OCI-M1 (cell line): ENCODE measurements at regions not wholly inside any gene's neighbourhood (a gene's known extent, or its start where the extent isn't known, plus 50 kb on each side); places are given as distances from the start of the nearest gene placed in this dataset.

ENCODE experiments used
- DNase-seq: peaks from one replicate; lab custom pipeline; 2025; lab: John Stamatoyannopoulos, UW

GRCh38 chr2:238963161-238963970 is 115.5 kb downstream of the TWIST2 start:
- DNase-seq: no peak

DNA sequence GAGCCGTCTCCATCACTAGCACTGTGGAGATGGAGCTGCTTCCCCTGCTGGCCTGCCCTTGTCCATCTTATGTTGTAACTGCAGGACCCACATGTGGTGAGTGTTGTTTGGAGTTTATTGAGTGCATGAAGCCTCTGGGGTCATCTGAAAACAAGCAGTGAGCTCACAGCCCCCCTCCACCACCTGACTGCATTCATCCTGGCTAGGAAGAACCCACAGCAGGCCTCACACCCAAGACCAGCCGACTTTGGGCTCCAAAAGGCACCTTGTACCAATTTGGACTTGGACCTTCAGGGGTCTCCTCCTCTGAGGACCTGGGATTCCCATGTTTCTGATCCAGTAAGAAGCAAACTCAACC is 116.1 kb downstream of the TWIST2 start:
- no peak for DNase-seq

DNA sequence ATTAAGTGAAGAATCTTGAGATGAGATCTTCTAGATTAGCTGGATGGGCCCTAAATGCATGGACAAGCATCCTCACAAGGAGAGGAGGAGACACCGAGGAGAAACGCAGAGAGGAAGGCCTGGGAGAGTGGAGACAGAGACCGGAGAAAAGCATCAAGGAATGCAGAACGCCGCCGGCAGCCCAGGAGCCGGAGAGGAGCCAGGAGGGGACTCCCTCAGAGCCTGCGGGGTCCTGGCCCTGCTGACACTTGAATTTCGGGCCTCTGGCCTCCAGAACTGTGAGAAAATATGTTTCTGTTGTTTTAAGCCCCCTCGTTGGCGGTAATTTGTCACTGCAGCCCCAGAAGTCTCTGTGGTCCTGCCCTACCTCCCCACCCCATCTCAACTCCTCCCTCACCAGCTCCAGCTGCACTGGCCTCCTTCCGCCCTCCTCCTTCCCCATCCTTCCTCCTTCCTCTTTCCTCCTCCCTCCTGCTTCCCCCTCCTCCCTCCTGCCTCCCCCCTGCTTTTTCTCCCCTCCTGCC is 116.7 kb downstream of the TWIST2 start:
- DNase-seq: no peak

GRCh38 chr2:238965371-238966071 is 117.6 kb downstream of the TWIST2 start:
- DNase-seq: no peak

DNA sequence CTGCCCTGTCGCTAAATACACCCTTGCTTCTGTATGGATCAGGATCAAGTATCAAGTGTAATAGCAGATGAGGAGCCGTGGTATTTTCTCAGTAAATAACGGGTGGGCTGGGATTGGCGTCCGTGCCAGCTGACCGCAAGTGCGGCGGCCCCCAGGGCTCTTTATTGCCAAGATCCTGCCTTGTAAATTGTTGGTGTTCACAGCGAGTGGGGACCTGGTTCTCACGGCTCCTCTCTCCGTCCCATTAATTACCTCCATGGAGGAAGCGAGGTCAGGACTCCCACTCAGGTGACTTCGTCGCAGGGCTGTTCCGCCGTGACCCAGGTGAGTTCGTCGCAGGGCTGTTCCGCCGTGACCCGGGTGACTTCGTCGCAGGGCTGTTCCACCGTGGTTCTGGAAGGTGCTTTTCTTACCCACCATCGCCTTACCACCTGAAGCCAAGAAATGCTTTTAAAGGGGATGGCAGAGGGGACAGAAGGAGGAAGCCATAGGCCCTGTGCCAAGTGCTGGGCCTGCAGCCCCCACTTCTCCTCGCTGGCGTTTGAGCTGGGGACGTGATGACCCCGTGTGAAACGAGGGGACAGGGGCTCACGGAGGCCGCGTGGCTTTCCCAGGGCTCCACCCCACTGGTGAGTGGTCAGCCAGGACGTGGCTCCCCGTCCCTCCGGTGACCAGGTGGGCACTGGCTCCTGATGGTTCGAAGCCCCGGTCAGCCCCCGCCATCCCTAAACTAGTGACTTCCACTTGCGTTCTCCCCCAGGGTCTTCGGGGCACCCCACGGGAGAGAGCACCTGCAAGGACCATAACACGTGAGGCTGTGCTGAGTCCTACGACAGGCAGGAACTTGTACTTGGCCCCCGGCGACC is 118.4 kb downstream of the TWIST2 start:
- no peak for DNase-seq

GRCh38 chr2:238967031-238967977 is 119.4 kb downstream of the TWIST2 start:
- no peak for DNase-seq

DNA sequence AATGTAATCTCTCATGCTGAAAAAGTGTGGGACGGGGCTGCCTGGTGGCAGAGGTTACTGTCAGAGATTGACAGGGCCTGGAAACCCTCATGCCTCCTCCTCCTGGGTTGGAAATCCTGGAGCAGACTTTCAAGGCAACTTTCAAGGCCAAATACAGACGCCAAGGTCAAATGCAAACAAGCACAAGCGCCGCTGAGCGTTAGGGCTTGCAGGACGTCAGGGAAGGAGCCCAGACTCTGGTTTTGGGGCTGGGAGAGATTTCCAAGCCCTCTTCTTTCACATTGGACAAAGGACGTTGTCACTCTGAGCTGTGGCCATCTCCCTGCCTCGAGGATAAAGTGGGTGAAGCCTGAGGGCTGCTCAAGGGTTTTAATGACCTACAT is 120.1 kb downstream of the TWIST2 start:
- no peak for DNase-seq

DNA sequence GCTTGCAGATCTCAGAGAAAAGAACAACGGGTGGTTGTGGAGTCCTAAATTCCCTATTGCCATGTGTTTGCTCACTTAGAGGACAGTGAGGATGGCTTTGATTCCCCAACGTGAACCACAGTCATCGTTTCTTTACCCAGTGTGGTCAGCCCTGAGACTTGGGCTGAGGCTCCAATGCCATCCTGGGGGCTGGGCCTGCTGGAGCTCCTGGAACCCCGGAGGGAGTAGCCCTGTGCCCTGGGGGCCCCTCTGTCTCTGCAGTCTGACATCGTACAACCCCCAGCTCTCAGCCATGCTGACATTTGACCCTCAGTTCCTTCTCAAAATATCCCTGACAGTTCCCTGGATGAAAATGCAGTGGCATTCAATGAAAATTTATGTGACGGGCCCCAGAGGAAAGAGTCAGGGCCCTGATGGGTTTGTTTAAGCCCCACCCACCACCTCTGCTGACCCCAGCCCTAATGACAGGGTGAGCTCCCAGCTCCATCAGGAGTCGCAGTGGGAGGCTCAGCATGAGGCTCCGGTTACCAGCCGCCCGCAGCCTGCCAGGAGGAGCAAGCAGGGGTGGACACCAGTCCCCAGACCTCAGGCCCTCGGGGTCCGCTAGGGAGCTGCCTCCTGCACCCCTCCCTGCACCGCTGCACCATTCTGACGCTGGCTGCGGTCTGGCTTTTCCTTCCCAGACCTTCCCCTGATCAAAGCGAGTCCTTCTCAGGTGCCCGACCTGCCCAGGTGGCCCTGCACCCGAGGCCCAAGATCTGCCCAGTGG is 120.9 kb downstream of the TWIST2 start:
- DNase-seq: no peak

DNA sequence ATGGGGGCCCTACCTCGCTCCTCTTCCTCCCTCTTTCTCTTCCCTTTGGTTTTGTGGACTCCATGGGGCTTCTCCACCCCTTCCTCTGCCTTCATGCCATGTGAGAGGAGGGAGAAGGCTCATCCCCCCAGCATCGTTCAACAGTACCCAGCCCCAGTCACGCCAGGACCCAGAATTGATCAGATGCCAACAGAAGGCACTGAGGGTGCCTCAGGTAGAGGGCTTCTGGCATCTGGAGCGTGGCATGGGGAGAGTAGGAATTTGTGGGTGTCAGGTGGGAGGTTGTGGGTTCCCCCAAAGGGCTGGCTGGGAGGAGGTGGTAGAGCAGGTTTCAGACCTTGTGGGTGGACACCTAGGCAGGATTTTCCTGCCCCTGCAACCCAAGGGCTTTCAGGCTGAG is 122.0 kb downstream of the TWIST2 start:
- no peak for DNase-seq

- DNase-seq: peak; percentile 67
These were observed 122.7 kb downstream of the TWIST2 start for GRCh38 chr2:238970553-238971081.

- no peak for DNase-seq
These were observed 123.6 kb downstream of the TWIST2 start for GRCh38 chr2:238971318-238972145.

DNA sequence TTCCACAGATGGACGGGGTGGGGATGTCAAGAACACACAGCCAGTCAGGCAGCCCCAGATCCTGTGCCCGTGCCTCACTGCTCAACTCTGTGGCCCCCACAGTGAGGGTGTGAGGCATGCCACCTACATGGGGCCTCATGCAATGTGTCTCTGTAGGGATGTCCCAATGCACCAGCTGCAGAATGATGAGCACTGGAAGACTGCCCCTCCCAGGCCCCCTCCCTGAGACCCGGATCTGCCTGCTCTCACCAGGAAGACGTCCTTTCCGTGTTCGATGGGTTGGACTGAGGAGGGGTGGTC is 124.2 kb downstream of the TWIST2 start:
- DNase-seq: no peak

DNA sequence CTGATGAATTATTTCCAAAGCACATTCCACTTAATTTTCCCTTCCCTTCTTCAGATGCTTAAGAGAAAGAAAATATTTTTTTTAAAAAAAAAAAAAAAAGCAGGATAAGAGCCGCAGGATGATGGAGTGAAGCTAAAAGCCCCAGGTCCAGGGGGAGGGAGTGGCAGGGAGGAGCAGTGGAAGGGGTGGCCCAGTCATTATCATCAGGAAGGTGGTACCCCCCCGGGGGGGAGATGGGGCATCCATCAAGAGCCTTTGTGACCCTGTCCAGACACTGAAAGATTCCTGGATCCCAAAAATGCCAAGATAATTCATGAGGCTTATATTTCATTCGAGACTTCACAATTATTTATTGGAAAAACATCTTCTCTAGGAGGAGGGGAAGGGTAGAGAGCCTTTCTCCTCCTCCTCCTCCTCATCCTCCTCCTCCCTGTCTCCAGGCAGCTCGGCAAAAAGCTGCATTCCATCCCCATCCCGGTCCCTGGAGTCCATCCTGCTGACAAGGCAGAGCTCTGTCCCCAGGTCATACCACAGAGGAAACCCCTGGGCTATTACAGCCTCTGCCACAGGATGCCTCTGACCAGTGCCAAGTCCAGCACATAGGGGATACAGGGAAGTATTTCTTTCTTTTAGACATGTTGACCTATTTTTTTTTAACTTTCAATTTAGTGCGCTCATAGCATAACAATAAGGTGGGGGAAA is 125.3 kb downstream of the TWIST2 start:
- DNase-seq: no peak

DNA sequence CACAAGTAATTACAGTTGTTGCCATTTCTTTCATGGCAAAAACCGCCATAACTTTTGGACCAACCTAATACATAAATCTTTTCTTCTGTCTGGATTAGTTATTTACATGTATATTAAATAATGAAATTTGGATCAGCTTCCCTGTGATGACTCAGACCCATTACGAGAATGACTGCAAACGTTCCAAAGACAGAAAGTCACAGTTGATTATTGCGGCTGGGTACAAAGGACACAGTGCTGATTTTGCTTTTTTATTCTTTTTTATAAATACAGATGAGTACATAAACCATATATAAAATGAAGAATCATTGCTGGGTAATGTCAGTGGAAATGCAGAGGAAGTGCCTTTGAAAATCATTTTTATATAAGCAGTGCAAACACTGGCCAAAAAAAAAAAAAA is 126.2 kb downstream of the TWIST2 start:
- DNase-seq: no peak

GRCh38 chr2:238974501-238975166 is 126.7 kb downstream of the TWIST2 start:
- DNase-seq: no peak

DNA sequence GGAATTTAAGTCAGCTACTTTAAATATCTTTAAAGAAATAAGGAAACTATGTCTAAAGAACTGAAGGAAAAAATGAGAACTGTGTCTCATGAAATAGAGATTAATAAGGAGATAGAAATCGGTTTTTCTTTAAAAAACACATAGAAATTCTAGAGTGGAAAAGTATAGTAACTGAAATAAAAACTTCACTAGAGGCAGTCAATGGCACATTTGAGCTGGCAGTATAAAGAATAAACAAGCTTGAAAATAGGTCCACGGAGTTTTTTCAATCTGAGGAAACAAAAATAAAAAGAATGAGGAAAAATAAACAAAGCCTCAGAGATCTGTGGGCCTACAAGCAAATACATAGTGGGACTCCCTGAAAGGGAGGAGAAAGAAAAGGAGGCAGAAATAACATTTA is 127.5 kb downstream of the TWIST2 start:
- no peak for DNase-seq

DNA sequence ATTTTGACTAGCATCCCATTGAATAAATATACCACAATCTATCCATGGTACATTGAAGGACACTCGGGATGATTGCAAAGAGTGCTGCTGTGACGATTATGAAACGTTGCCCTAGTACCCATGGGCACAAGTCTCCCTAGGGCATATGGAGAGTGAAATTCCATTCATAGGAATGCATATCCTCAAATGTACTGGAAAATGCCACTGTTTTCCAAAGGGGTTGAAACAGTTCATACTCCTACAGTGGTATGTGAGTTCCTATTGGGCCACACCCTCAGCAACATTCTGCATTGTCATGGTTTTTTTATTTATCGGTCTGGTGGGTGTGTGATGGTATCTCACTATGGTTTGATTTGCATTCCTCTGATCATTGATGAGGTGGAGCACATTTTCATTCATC is 130.6 kb downstream of the TWIST2 start:
- no peak for DNase-seq

DNA sequence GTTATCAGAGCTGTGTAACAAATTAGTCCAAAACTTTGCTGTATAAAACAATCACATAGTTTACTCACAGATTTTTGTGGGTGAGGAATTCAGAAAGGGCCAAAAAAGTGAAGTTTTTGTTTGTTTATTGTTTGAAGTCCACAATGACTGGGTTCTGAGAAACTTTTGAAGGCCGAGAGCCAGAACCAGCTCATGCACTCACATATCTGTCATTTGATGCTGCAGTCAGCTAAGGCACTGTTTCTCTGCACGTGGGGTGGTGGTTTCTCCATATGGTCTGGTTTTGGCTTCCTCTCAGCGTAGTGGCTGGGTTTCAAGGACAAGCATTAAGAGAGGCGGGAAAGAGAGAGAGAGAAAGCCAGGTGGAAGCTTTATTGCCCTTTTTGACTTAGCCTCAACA is 131.8 kb downstream of the TWIST2 start:
- no peak for DNase-seq
